ENCODE measurements at regions not wholly inside any gene's neighbourhood (a gene's known extent, or its start where the extent isn't known, plus 50 kb on each side); places are given as distances from the start of the nearest gene placed in this dataset.
"Not testable (repeated sequence)": the region's sequence is repeated elsewhere in the genome, so short reads cannot be mapped to it uniquely, and the experiment has no call there.

DNA sequence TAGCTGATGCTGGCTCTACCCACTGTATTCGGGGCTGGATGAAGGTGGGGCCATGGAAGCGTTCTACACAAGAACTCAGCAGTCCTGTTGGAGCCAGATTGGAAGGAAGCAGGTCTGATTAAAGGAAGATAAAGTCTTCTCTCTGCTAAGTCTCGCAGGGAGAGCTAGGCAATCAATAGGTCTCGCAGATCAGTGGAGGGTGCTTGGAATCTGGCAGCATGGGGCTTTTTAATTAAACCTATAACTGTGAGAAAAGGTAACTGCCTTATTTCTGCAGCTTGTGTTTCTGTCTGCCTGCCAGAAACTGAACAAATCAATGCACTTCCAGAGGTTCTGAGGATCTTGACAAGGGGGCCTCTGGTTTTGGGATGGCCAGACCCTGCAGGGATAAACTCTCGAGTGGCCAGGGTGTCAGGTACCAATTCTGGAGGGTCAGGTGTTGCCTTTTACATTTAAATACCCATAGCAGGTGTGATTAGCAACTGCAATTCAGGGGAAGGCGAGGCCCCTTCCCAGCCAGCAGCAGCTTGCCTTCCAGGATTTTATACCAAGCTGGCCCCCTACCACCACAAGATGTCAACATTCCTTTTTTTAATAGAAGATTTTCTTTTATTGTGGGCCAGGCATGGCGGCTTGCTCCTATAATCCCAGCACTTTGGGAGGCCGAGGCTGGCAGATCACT is 228.6 kb downstream of the NPIPA7 start:
- TF ChIP-seq, protein P1, sequence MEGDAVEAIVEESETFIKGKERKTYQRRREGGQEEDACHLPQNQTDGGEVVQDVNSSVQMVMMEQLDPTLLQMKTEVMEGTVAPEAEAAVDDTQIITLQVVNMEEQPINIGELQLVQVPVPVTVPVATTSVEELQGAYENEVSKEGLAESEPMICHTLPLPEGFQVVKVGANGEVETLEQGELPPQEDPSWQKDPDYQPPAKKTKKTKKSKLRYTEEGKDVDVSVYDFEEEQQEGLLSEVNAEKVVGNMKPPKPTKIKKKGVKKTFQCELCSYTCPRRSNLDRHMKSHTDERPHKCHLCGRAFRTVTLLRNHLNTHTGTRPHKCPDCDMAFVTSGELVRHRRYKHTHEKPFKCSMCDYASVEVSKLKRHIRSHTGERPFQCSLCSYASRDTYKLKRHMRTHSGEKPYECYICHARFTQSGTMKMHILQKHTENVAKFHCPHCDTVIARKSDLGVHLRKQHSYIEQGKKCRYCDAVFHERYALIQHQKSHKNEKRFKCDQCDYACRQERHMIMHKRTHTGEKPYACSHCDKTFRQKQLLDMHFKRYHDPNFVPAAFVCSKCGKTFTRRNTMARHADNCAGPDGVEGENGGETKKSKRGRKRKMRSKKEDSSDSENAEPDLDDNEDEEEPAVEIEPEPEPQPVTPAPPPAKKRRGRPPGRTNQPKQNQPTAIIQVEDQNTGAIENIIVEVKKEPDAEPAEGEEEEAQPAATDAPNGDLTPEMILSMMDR (IDR thresholded peaks at IDR 0.05; ENCODE audit: insufficient read depth, low read depth, low read length), result not testable (repeated sequence)
- not testable (repeated sequence) for TF ChIP-seq EZH2 (IDR thresholded peaks at IDR 0.05; ENCODE audit: insufficient read depth, low read length)

Measured in astrocyte (in vitro differentiated cells and primary cell).